ENCODE measurements at regions not wholly inside any gene's neighbourhood (a gene's known extent, or its start where the extent isn't known, plus 50 kb on each side); places are given as distances from the start of the nearest gene placed in this dataset.

DNA sequence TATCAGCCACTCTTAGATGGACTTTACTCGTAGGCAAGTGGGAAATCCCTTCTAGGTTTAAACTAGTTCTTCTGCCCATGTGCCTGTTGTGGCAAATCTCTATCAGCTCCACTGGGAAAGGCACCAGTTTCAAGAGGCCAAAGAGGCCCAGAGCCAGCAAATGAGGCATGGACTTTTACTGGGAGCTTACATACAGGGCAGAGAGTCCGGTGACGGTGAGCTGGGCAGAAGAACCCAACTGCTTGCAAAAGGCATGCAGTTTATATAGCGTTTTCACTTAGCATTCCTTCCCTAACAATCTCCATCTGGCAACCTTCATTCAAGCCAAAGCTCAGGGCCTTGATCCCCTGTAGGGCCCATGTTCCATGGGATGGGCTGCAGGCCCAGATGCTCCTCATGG is 93.0 kb upstream of the C3orf80 start:
- no peak for FAIRE-seq

DNA sequence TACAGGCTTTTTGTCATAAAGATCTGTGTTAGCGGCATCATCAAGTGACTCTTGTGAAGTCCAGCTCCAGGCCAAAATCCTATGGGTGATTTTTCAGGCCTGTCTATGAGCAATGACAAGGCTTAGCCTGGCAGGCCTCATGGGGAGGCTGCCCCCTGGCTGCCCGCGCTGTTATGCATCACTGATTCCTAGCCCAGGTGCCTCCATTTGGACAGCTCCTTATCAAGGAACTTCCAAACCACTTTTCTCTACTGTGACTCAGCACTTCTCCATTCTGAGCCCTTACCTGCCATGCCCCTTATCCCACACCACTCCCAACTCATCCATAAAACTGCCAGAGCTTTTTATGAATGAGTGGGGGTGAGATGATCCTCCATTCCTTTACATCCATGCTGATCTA is 91.5 kb upstream of the C3orf80 start:
- no peak for FAIRE-seq

DNA sequence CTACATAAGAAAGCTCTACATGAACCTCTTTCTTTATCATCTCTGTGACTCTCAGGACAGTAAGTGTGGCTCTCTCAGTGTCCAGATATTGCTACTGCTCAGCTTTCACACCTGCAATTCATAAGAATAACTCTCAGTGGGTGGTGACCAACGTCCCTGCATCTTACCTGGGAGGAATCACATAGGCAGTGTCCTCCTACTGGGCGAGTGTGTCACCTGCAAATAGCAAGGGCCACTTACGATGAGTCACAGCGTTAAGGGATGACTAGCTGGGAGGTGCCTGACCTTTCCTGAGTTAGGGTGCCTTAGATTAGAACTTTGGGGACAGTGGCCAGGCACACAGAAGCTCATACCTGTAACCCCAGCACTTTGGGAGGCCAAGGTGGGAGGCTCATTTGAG is 90.8 kb upstream of the C3orf80 start:
- no peak for FAIRE-seq

DNA sequence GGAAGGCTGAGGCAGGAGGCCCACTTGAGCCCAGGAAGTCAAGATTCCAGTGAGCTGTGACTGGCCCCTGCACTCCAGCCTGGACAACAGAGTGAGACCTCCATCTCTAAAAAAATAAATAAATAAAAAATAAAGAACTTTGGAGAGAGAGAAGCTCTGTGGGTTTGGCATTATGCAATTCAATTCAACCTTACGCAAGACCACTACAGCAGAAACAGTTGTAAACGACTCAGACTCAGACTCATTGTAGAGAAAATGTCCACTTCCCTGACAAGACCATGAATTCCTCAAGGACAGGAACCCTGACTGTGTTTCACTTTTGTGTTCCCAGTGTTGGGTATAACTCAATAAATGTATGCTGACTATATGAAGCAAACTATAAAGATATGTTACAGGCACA is 90.3 kb upstream of the C3orf80 start:
- FAIRE-seq = no peak

DNA sequence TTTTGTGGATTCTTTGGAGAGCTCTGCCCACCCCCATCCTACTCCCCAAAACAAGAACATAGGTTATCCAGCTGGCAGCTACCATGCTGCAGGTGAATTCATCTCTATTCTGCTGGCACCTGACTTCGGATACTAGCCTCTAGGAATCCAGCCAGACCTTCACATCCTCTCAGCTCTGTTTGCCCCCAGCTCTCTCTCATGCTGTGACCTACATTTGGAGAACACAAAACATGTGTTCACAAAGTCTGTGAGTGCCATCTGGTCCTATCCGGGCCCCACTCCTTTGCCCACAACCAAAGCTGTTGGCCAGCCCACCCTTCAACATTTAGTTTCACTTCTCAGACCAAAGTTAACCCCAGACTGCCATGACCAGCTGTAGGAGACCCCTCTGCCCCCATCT is 89.4 kb upstream of the C3orf80 start:
- no peak for FAIRE-seq

DNA sequence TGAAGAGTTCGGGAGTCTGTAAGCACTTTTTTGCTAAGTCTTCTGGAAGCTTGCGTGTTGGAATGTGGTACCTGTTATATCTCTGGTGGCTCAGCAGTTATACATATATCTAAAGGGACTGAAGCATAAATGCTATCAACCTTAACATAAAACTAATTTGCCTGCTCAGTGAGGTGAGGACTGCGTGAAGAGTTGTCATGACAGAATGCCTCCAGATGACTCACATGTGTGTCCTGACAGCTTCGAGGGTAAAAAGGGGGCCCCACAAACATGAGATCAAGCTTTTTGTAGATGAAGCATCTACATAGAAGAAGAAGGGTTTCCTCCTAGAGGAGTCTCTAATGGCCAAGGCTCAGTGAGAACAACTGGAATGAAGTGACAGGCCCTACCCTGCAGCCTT is 88.8 kb upstream of the C3orf80 start:
- FAIRE-seq = no peak

DNA sequence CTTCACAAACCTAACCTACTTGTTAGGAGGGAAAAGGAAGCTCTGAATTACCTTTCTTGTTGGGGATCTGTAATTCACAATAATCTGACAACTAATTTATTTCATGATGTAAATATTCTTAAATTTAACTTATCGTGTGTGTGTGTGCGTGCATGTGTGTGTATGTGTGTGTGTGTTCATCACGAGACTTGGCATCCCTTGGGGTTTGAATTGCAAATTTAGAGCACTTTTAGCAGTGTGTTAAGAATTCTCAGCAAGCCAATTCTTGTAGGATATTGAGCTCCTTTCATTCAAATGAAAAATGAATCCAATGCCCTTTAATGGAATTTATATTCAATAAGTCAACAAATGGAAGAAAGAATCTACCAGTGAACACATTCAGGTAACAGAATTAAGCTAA is 85.9 kb upstream of the C3orf80 start:
- no peak for FAIRE-seq

DNA sequence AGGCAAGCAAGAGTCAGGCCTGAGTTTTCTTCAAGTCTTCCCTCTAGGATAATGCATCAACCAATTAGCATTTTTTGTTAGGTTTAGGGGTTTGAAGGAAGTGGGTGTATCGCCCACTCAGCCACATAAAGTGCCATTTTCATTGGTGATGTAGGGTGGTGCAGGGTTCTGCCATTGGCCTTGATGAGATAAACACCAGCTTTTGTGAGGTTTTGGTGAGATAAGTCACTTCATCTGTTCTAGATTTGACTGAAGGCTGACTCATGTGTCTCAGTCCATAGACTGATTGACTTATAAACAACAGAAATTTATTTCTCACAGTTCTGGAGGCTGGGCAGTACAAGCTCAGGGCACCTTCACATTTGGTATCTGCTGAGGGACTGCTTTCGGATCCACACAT is 84.5 kb upstream of the C3orf80 start:
- no peak for FAIRE-seq

DNA sequence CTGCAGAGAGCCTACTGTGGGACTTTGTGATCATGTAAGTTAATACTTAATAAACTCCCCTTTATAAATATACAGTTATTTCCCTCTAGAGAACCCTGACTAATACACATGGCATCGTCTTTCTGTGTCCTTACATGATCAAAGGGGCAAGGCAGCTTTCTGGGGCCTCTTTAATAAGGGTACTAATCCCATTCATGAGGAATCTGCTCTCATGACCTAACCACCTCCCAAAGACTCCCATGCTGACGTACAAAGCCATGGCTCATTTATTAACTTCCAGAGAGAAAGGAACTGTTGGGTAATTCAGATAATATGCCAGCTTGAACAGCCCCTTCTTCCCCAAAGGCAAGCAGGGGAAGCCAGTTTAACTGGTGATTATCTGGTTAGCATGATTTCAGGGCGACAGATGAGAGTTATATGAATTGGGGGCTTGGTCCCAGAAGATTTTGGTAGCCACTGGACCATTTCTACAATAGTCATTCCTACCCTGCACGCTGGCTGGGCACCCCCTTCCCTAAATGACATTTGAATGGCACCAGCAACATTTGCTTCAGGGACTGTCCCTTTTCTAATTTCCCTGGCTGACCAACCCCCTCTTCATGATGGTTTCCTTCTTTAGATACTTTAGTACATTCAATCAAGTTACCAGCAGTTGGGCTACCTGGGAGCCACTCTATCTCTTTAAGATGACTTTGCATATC is 83.6 kb upstream of the C3orf80 start:
- FAIRE-seq = no peak

DNA sequence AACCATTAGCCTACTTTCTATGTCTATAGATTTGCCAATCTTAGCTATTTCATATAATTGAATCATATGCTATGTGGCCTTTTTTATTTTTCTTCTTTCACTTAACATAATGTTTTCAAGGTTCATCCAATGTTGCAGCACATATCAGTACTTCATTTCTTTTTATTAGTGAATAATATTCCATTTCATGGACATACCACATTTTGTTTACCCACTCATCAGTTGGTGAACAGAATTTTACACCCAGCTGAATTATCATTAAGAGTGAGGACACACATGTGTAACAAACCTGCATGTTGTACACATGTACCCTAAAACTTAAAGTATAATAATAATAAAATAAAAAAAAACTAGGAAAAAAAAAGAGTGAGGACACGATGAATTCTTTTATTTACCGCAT is 81.7 kb upstream of the C3orf80 start:
- FAIRE-seq = no peak

DNA sequence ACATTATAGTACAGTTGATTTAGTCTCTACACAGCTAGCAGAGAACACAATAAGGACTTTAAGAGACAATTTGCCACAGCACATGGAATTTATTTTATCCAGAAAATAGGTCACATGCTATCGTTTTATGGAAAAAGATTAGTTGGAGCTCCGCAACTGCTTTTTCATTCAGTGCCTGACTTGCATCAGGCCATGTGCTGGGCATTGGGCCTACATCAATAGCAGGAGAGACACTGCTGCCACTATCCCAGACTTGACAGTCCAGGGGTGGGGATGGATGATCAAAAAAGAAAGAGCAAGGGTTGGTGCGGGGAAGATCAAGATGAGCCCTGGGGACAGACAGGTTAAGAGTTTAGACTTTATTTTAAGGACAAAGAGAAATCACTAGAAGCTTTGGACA is 75.2 kb upstream of the C3orf80 start:
- no peak for FAIRE-seq

DNA sequence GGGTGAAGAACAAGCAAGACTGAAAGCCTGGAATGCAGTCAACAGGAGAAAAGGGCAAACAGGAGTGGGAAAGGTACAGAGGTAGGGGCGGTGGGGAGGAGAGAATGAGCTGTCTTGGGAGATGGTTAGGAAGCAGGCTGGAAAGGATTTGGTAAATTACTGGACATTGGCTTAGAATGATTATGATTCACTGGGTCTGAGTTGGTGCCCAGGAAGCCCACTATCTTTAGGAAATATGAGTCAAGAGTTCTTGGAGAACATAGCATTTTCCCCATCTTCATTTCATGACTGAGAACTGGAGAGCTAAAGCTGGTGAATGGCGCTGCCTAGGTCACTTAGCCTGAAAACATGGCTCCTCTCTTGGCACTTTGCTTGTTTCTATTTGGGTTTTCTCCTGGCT is 74.7 kb upstream of the C3orf80 start:
- FAIRE-seq = no peak

DNA sequence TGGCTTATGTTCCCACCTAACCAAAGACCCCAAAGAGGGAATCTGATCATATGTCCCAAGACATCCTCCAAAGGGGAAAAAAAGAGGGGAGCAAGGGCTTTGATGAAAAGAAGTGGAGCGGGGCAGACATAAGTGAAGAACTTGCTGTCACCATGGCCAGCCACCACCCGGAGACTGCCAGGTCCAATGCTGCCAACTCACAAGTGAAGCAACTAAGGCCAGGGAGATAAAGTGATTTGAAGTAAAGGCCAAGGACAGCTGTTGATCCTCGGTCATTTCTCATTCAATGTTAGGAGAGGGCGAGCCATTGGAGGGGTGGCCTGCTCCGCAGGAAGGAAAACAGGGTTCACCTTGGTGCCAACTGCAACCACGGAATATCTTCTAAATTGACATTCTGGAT is 72.6 kb upstream of the C3orf80 start:
- no peak for FAIRE-seq

DNA sequence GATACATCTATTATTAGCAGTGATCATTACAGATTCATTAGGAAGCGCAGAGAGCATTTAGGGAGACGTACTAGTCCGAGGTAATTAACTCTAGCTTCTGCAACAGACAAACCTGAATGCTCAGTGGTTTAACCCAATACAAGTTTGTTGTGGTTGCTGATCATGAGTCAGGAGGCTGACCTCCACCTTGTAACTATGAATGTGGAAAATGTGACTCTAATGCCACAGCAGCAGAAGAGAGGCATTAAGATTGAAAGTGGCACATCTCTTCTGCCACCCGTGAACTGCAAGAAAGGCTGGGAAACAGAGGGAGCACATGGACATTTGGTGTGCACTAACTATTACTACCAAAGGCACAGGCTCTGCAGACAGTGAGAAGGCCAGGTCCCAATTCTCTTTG is 71.2 kb upstream of the C3orf80 start:
- FAIRE-seq = no peak

DNA sequence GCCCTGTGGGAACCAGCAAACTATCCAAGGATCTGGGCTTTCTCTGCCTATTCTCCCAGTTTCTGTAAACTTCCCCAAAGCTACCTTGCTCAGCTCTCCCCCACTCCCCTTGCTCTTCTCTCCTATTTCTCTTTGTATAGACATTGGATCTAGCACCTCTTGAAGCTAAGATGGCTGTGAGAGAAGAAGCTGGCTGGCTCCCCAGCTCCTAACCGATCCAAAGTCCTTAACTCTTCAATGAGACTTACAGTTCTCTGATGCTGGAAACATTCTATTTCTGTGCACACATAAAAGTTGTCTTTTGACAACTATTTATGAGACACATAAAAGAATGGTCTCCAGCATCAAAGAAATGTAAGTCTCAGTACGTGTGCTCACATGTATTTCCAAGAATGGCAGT is 70.6 kb upstream of the C3orf80 start:
- no peak for FAIRE-seq

DNA sequence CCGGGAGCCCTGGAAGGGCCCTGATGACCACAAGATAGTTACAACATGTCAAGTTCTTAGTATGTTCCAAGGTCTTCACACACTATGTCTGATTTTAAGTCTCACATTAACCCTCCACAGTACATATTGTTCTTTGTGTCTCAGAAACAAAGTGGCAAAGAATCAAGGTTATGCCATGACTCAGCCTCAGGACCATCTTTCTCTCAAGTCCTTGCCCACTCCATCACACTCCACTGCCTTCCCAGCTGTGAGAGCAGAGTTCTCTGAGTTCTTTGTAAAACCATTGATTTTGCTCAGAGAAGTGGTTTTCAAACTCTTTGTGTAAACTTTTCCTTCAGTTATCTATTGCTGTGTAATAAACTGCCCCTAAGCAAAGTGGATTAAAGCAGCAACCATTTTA is 67.9 kb upstream of the C3orf80 start:
- FAIRE-seq = no peak

DNA sequence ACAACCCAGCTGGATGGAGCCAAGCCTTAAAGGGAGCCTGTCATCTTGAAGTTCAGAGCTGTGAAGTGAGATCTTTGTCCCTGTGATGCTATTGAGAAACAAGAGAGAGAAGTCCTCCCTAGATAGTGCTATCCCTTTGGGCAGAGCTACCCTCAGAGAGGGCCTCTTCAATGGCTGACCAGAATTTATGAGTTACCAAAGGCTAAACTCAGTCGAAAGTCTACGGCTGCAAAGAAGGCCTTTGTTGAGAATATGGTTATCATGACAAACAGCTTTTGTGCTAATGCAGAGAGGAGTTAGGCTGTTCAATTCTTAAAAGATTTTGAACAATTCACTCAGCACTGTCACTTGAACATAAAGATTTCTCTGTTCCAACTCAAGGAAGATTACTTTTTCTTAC is 65.9 kb upstream of the C3orf80 start:
- no peak for FAIRE-seq

DNA sequence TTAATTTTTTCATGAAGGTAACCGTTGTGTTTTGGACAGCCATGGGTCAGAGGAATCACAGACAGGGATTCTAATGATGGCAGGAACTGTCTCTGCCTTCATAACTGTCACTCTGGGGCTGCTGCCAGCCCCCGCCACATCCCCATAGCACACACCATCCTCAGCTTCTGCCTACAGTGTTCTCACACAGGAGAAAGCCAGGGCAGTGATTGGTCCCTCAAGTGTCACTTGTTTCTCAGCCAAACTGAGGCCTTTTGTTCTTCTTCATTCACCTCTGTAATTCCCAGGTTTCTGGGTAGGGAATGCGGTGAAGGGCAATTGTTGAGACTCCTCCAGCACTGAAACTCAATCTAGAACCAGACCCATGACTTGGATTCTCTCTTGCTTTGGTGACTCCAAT is 65.4 kb upstream of the C3orf80 start:
- FAIRE-seq = no peak

DNA sequence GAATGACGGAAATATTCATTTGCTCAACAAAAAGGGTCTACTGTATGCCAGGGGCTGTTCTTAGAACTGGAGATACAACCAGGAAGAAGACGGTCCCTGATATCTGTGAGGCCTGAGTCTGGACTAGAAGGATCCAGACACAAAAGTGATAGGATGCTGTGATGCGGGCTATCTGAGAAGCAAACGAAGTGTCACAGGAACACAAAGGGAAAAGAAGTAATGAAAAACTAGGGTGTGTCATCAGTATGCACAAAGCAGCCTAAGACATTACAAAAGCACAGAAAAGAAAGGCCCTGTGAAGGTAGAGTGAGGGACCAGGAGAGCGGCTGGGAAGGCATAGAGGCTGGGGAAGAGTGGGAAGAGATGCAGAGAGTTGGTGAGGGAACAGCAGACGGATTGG is 63.3 kb upstream of the C3orf80 start:
- FAIRE-seq = no peak

DNA sequence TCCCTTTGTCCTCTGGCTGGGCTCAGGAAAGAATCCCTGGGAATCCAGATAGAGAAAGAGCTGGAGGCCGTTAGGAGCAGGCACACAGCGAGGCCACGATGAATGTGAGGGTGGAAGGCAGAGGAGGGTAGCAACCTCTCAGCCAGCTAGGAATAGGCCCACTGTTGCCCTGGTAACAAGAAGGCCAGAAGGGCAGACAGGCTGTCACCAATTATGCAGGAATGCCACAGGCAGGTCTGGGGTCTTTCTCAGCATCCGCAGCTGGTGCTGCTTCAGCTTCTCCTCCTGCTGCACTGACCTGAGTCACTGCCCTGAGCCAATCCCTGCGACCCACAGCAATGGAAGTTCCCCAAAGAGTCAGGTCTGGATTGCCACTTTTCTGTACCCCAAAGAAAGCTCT is 62.8 kb upstream of the C3orf80 start:
- no peak for FAIRE-seq

DNA sequence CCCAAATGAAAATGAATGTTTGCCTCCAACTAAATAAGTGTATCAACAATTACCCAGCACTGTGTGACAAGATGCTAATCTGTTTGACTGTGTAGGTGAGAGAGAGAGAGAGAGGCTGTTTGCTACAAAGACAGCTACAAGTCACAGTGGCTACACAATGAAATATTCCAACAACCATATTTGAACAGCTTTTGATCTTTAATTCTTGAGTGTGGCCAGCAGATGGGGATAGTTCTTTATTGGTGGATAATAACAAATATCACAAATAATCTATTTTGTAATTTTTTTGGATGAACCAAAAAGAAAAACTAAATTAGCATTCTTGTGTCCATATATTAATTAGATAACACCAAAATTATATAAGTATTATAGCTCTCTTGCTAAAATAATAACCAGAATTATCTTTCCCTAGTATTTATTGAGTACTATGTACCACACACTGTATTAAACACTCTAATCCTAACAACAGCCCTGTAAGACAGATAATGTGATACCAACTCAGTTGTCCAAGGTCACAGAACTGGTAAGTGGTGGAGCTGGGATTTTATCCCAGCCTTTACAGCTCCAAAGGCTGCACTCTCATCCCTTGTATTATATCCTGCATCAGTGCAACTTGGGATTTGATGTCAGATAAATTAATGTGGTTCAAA is 61.9 kb upstream of the C3orf80 start:
- peak; percentile 90 for FAIRE-seq

DNA sequence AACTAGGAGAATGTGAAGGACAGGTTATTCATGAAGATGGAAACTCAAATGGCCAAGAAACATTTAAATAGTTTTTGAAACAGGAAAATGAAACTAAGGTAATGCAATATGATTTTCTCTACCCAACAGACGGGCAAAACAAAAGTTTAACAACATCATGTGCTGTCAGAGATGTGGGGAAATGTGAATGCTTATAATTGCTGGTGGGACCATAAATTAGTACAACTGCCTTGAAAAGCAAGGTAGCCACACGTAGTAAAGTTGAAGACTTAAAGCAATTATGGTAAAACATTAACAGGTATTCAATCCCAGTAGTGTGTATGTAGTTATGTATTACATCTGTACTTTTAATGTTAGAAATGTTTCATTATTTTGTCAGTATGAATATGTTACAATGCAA is 57.0 kb upstream of the C3orf80 start:
- no peak for FAIRE-seq

DNA sequence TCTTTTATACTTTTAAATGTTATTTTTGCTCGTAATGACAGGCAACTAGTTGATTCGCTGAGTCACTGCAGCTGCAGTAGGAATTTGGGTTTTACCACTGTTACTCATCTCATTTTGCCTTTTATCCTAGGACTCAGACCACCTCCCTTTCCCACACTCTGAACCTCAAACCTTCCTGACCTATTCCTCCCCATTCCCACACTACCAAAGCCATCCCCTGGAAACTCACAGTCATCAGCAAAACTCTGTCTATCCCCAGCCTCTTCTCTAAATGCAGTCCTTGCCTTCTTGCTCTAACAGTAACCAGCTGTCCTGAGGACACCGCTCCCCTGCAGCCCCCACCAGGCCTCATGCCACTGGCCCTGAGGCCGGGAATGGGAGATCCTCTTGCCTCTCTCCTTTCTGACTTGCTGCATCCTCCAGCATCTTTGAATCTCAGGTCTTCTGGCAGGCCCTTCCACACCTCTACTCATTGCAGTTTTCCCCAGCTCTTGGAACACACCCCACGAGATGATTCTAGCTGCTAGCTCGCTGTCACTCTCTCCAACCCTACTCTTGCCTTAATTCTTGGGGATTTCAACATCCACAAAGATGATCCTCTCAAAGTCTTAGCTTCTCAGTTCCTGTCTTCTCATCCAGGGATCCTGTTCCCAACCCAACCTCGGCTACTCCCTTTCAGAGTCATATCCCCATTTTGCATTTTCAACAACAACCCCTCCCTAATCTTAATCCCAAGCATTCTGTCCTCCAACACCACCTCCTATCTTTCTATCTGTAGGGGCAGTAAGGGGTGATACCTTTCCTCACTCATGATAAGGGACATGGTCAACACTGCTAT is 55.9 kb upstream of the C3orf80 start:
- no peak for FAIRE-seq
